ENCODE measurements at regions not wholly inside any gene's neighbourhood (a gene's known extent, or its start where the extent isn't known, plus 50 kb on each side); places are given as distances from the start of the nearest gene placed in this dataset.

GRCh38 chr6:119764927-119765681 is 415.5 kb upstream of the MAN1A1 start:
- Histone ChIP-seq H3K27me3 (no peaks in the 10 kb centered on the region), H3K4me3 (no peak overlapping the region), H3K4me1 (peaks cover 0 to 5% (median 0%) of the 10 kb centered on the region in 12 donors), H3K36me3 (no peaks in the 10 kb centered on the region), H3K9me3 (no peaks in the 10 kb centered on the region), H3K27ac (no peak overlapping the region)
- intact Hi-C loops (cut with DNase I): no loop called here
- DNase-seq (no peak), ATAC-seq (no peak)
- no peak for TF ChIP-seq POLR2A (IDR thresholded peaks at IDR 0.05)
- no peak for TF ChIP-seq CTCF (IDR thresholded peaks at IDR 0.05)
- 86 to 91% (median 88%) methylated on average over 7 of the region's 7 CpGs for WGBS, 4 donors

- no peaks in the 10 kb centered on the region for H3K36me3 ChIP-seq
Measured at GRCh38 chr6:119760046-119760445, 410.5 kb upstream of the MAN1A1 start.

GRCh38 chr6:119758385-119758784 is 408.8 kb upstream of the MAN1A1 start:
- H3K27me3 ChIP-seq: no peaks in the 10 kb centered on the region
- no peak for ATAC-seq
- H3K4me1 ChIP-seq: no peaks in the 10 kb centered on the region
- H3K27ac ChIP-seq: no peak overlapping the region
- TF ChIP-seq POLR2A (IDR thresholded peaks at IDR 0.05) (no peak), CTCF (IDR thresholded peaks at IDR 0.05) (no peak)
- DNase-seq: no peak
- H3K36me3 ChIP-seq: no peaks in the 10 kb centered on the region
- WGBS, 4 donors: 82 to 92% (median 84%) methylated on average over 2 to 3 of the region's 3 CpGs
- H3K9me3 ChIP-seq: no peaks in the 10 kb centered on the region
- no peak overlapping the region for H3K4me3 ChIP-seq
- intact Hi-C loops (cut with DNase I): no loop called here

More at GRCh38 chr6:119760046-119760445, 410.5 kb upstream of the MAN1A1 start:
- TF ChIP-seq POLR2A (IDR thresholded peaks at IDR 0.05) (no peak), CTCF (IDR thresholded peaks at IDR 0.05) (no peak)
- Histone ChIP-seq H3K27me3 (no peaks in the 10 kb centered on the region), H3K27ac (no peak overlapping the region), H3K4me1 (no peaks in the 10 kb centered on the region), H3K4me3 (no peak overlapping the region), H3K9me3 (no peaks in the 10 kb centered on the region)
- ATAC-seq: no peak
- 42 to 57% (median 50%) methylated on average over 1 of the region's 1 CpG for WGBS, 4 donors
- no peak for DNase-seq
- intact Hi-C loops (cut with DNase I): no loop called here

- intact Hi-C loops (cut with DNase I): no loop called here
Measured at GRCh38 chr6:119757467-119757866, 407.9 kb upstream of the MAN1A1 start.

More at GRCh38 chr6:119757467-119757866, 407.9 kb upstream of the MAN1A1 start:
- Histone ChIP-seq H3K27ac (no peak overlapping the region), H3K9me3 (no peaks in the 10 kb centered on the region), H3K36me3 (no peaks in the 10 kb centered on the region), H3K4me1 (no peaks in the 10 kb centered on the region), H3K27me3 (no peaks in the 10 kb centered on the region), H3K4me3 (no peak overlapping the region)
- ATAC-seq (no peak), DNase-seq (no peak)
- WGBS, 4 donors: 80 to 97% (median 90%) methylated on average over 2 of the region's 2 CpGs
- TF ChIP-seq CTCF (IDR thresholded peaks at IDR 0.05) (no peak), POLR2A (IDR thresholded peaks at IDR 0.05) (no peak)

All from heart left ventricle (tissue), 16 donors.